Erythroblast (primary cell): ENCODE measurements at regions not wholly inside any gene's neighbourhood (a gene's known extent, or its start where the extent isn't known, plus 50 kb on each side); places are given as distances from the start of the nearest gene placed in this dataset.

ENCODE experiments used
- DNase-seq, 2 experiments: peaks; one replicate each; lab custom pipeline; 2025; lab: John Stamatoyannopoulos, UW
- GATA1 ChIP-seq: IDR thresholded peaks from 2 replicates; pipeline ENCODE4 v1.6.1; 2011; ENCODE audit warnings: low read depth, mild to moderate bottlenecking, control low read depth, low read length, moderate library complexity
- POLR2A ChIP-seq: IDR thresholded peaks from 2 replicates; pipeline ENCODE4 v1.6.1; 2011; ENCODE audit warnings: mild to moderate bottlenecking, low read length

GRCh38 chr7:116310141-116310540 is 99.8 kb downstream of the TES start:
- no peak for DNase-seq
- TF ChIP-seq GATA1 (no peak), POLR2A (no peak)

- no peak for DNase-seq
- TF ChIP-seq GATA1 (no peak), POLR2A (no peak)
Measured at GRCh38 chr7:116311259-116311658, 100.9 kb downstream of the TES start.

GRCh38 chr7:116311816-116312471 is 101.6 kb downstream of the TES start:
- DNase-seq = no peak
- TF ChIP-seq GATA1 (no peak), POLR2A (no peak)

- no peak for DNase-seq
Measured at GRCh38 chr7:116315293-116315692, 105.0 kb downstream of the TES start.

GRCh38 chr7:116315803-116316202 is 105.5 kb downstream of the TES start:
- no peak for TF ChIP-seq GATA1
- no peak for TF ChIP-seq POLR2A
- no peak for DNase-seq

More at GRCh38 chr7:116315293-116315692, 105.0 kb downstream of the TES start:
- no peak for TF ChIP-seq GATA1
- no peak for TF ChIP-seq POLR2A

- DNase-seq = no peak
- no peak for TF ChIP-seq GATA1
- TF ChIP-seq POLR2A = no peak
Measured at GRCh38 chr7:116316838-116317628, 106.7 kb downstream of the TES start.

- DNase-seq = no peak
- TF ChIP-seq POLR2A (no peak), GATA1 (no peak)
Measured at GRCh38 chr7:116317907-116318306, 107.6 kb downstream of the TES start.

- TF ChIP-seq GATA1 (no peak), POLR2A (no peak)
- no peak for DNase-seq
Measured at GRCh38 chr7:116322541-116322940, 112.2 kb downstream of the TES start.

GRCh38 chr7:116324582-116324981 is 114.2 kb downstream of the TES start:
- TF ChIP-seq GATA1 = no peak
- TF ChIP-seq POLR2A = no peak
- DNase-seq = no peak

GRCh38 chr7:116325517-116325916 is 115.2 kb downstream of the TES start:
- TF ChIP-seq POLR2A = no peak
- no peak for DNase-seq

GRCh38 chr7:116327135-116327534 is 116.8 kb downstream of the TES start:
- no peak for DNase-seq
- no peak for TF ChIP-seq GATA1
- no peak for TF ChIP-seq POLR2A

- TF ChIP-seq POLR2A (no peak), GATA1 (no peak)
- no peak for DNase-seq
Measured at GRCh38 chr7:116327752-116328151, 117.4 kb downstream of the TES start.

GRCh38 chr7:116328161-116328560 is 117.8 kb downstream of the TES start:
- TF ChIP-seq GATA1 = no peak
- no peak for TF ChIP-seq POLR2A
- DNase-seq = no peak

- TF ChIP-seq GATA1 (no peak), POLR2A (no peak)
- DNase-seq = no peak
Measured at GRCh38 chr7:116329686-116330503, 119.6 kb downstream of the TES start.
